CD14-positive monocyte (primary cell): ENCODE measurements at regions not wholly inside any gene's neighbourhood (a gene's known extent, or its start where the extent isn't known, plus 50 kb on each side); places are given as distances from the start of the nearest gene placed in this dataset.

Experiments used
- DNase-seq, 3 donors: peaks; one replicate each; pipeline ENCODE4 v3.0.0-alpha.2; 2011 to 2022
- H2AFZ ChIP-seq: 2 replicates; pipeline ENCODE4 v1.6.0; 2012; ENCODE audit warnings: mild to moderate bottlenecking, low read depth, low read length, inconsistent platforms; ENCODE audit not compliant: insufficient read depth, poor library complexity, severe bottlenecking
- H3K27ac ChIP-seq, 2 donors: 1 replicate in 1 of 2; 2 replicates in 1 of 2; pipeline ENCODE4 v1.5.1; 2012 to 2013; ENCODE audit warnings: low read length in 2 of 2, control low read depth in 1 of 2, inconsistent platforms in 1 of 2, low read depth in 1 of 2, mild to moderate bottlenecking in 1 of 2
- H3K27me3 ChIP-seq, 2 donors: one replicate each; pipeline versions ENCODE4 v1.6.0 to v1.6.1; 2011 to 2013; ENCODE audit warnings: low read length in 2 of 2; ENCODE audit not compliant: control insufficient read depth in 2 of 2, insufficient read depth in 2 of 2
- H3K36me3 ChIP-seq, 2 donors: replicated peaks in 1 of 2; 1 replicate in 1 of 2; 2 replicates in 1 of 2; pipeline versions ENCODE4 v1.5.1 to v1.6.1; 2012 to 2013; ENCODE audit warnings: low read length in 2 of 2, control low read depth in 1 of 2, inconsistent platforms in 1 of 2, mild to moderate bottlenecking in 1 of 2; ENCODE audit not compliant: insufficient read depth in 2 of 2, control insufficient read depth in 1 of 2
- H3K4me1 ChIP-seq, 2 donors: 1 replicate in 1 of 2; 2 replicates in 1 of 2; pipeline versions ENCODE4 v1.5.1 to v1.6.1; 2012 to 2013; ENCODE audit warnings: low read length in 2 of 2, control low read depth in 1 of 2, inconsistent platforms in 1 of 2, mild to moderate bottlenecking in 1 of 2, moderate library complexity in 1 of 2; ENCODE audit not compliant: insufficient read depth in 2 of 2, control insufficient read depth in 1 of 2
- H3K4me2 ChIP-seq: replicated peaks from 2 replicates; pipeline ENCODE3; 2012; ENCODE audit warnings: low read length, moderate library complexity, mild to moderate bottlenecking; ENCODE audit not compliant: poor library complexity, severe bottlenecking; ENCODE audit errors: extremely low read depth
- H3K4me3 ChIP-seq, 3 experiments: fragments of 200-600 bp in 1 of 3; sonication (generic) in 1 of 3; replicated peaks in 1 of 3; 1 replicate in 2 of 3; 2 replicates in 1 of 3; pipeline ENCODE4 v1.5.1; 2011 to 2013; ENCODE audit warnings: low read length in 3 of 3, mild to moderate bottlenecking in 3 of 3, control low read depth in 2 of 3, low read depth in 2 of 3, inconsistent platforms in 1 of 3, moderate library complexity in 1 of 3
- H3K79me2 ChIP-seq: 2 replicates; pipeline ENCODE4 v1.6.0; 2012; ENCODE audit warnings: mild to moderate bottlenecking, control low read depth, inconsistent platforms, low read length, moderate library complexity; ENCODE audit not compliant: insufficient read depth
- H3K9ac ChIP-seq: 2 replicates; pipeline ENCODE4 v1.6.0; 2017; ENCODE audit warnings: low read length, mild to moderate bottlenecking; ENCODE audit not compliant: insufficient read depth, poor library complexity, severe bottlenecking
- H3K9me3 ChIP-seq, 2 donors: replicated peaks in 1 of 2; 1 replicate in 1 of 2; 2 replicates in 1 of 2; pipeline versions ENCODE4 v1.5.1 to v1.6.1; 2012 to 2013; ENCODE audit warnings: low read length in 2 of 2, control low read depth in 1 of 2; ENCODE audit not compliant: control insufficient read depth in 1 of 2, insufficient read depth in 1 of 2
- H4K20me1 ChIP-seq: 2 replicates; pipeline ENCODE4 v1.6.0; 2012; ENCODE audit warnings: mild to moderate bottlenecking, low read length, control low read depth, moderate library complexity; ENCODE audit not compliant: insufficient read depth
- H3K27ac Mint-ChIP-seq, 7 donors: one replicate each; pipeline ENCODE4 v1.8.0; 2020; ENCODE audit warnings: mild to moderate bottlenecking in 7 of 7, mixed read lengths in 7 of 7, moderate library complexity in 6 of 7, inconsistent platforms in 2 of 7
- H3K27me3 Mint-ChIP-seq, 3 donors: one replicate each; pipeline ENCODE4 v1.8.0; 2021 to 2022; ENCODE audit warnings: low read depth in 3 of 3, mild to moderate bottlenecking in 3 of 3, mixed read lengths in 3 of 3, moderate library complexity in 3 of 3, inconsistent platforms in 1 of 3
- H3K36me3 Mint-ChIP-seq, 2 donors: one replicate each; pipeline ENCODE4 v1.8.0; 2020; ENCODE audit warnings: mixed read lengths in 2 of 2, inconsistent platforms in 1 of 2, mild to moderate bottlenecking in 1 of 2
- H3K4me1 Mint-ChIP-seq: one replicate; pipeline ENCODE4 v1.8.0; 2020; ENCODE audit warnings: mild to moderate bottlenecking, mixed read lengths
- H3K4me3 Mint-ChIP-seq, 2 donors: one replicate each; pipeline ENCODE4 v1.8.0; 2020; ENCODE audit warnings: mild to moderate bottlenecking in 2 of 2, mixed read lengths in 2 of 2, moderate library complexity in 1 of 2
- H3K9me3 Mint-ChIP-seq, 7 donors: one replicate each; pipeline ENCODE4 v1.8.0; 2020 to 2022; ENCODE audit warnings: mixed read lengths in 7 of 7, mild to moderate bottlenecking in 6 of 7, moderate library complexity in 6 of 7, inconsistent platforms in 2 of 7
- CTCF ChIP-seq: fragments of 200-600 bp; IDR thresholded peaks from one replicate; pipeline ENCODE4 v1.8.0; 2022; ENCODE audit warnings: antibody characterized with exemption, mild to moderate bottlenecking
- WGBS: methylation state at CpG from one replicate; pipeline ENCODE4 v1.1.5; 2013; ENCODE audit warnings: missing lambda C conversion rate; ENCODE audit not compliant: insufficient coverage; 5-methylcytosine and 5-hydroxymethylcytosine counted together
- intact Hi-C, 2 donors: fragments of 100-400 bp; cut with micrococcal nuclease; formaldehyde crosslinking; loops; one replicate each; pipeline versions ENCODE4 v1.15.0 to v1.15.1; 2023

- peaks cover 9 to 23% (median 16%) of the 10 kb centered on the region in 3 donors for H3K27me3 Mint-ChIP-seq
- WGBS: 44% methylated on average over 1 of the region's 1 CpG
- Histone ChIP-seq H3K4me1 (no peaks in the 10 kb centered on the region), H4K20me1 (no peaks in the 10 kb centered on the region), H3K27ac (no peak overlapping the region), H3K27me3 (peaks cover 8 to 9% of the 10 kb centered on the region in 2 donors), H3K9me3 (no peaks in the 10 kb centered on the region), H3K4me3 (no peak overlapping the region), H3K4me2 (no peak overlapping the region), H2AFZ (no peak overlapping the region), H3K36me3 (no peaks in the 10 kb centered on the region), H3K79me2 (no peaks in the 10 kb centered on the region), H3K9ac (no peak overlapping the region)
- H3K4me3 Mint-ChIP-seq: no peak overlapping the region
- H3K36me3 Mint-ChIP-seq: no peaks in the 10 kb centered on the region
- no peak for DNase-seq
- TF ChIP-seq CTCF: no peak
- no peaks in the 10 kb centered on the region for H3K9me3 Mint-ChIP-seq
- H3K4me1 Mint-ChIP-seq: no peaks in the 10 kb centered on the region
- intact Hi-C loops: no loop called here
- H3K27ac Mint-ChIP-seq: no peak overlapping the region
Observed at GRCh38 chr11:43601511-43601910, 79.0 kb upstream of the HSD17B12 start.

GRCh38 chr11:43602670-43603069 is 77.9 kb upstream of the HSD17B12 start:
- H3K27me3 Mint-ChIP-seq: peaks cover 9 to 18% (median 13%) of the 10 kb centered on the region in 3 donors
- no peaks in the 10 kb centered on the region for H3K9me3 ChIP-seq
- intact Hi-C loops: no loop called here
- H3K27ac ChIP-seq: no peak overlapping the region
- H3K79me2 ChIP-seq: no peaks in the 10 kb centered on the region
- H4K20me1 ChIP-seq: no peaks in the 10 kb centered on the region
- H3K27ac Mint-ChIP-seq: no peak overlapping the region
- H3K9ac ChIP-seq: no peak overlapping the region
- H3K9me3 Mint-ChIP-seq: no peaks in the 10 kb centered on the region
- no peaks in the 10 kb centered on the region for H3K36me3 Mint-ChIP-seq
- H2AFZ ChIP-seq: no peak overlapping the region
- no peaks in the 10 kb centered on the region for H3K36me3 ChIP-seq
- TF ChIP-seq CTCF: no peak
- H3K4me3 Mint-ChIP-seq: no peak overlapping the region
- H3K4me1 Mint-ChIP-seq: no peaks in the 10 kb centered on the region
- WGBS: 91% methylated on average over 1 of the region's 2 CpGs
- peaks cover 5 to 9% of the 10 kb centered on the region in 2 donors for H3K27me3 ChIP-seq
- DNase-seq: no peak
- no peak overlapping the region for H3K4me2 ChIP-seq
- no peaks in the 10 kb centered on the region for H3K4me1 ChIP-seq
- H3K4me3 ChIP-seq: no peak overlapping the region
